ENCODE measurements at regions not wholly inside any gene's neighbourhood (a gene's known extent, or its start where the extent isn't known, plus 50 kb on each side); places are given as distances from the start of the nearest gene placed in this dataset.
"Not testable (repeated sequence)": the region's sequence is repeated elsewhere in the genome, so short reads cannot be mapped to it uniquely, and the experiment has no call there.

DNA sequence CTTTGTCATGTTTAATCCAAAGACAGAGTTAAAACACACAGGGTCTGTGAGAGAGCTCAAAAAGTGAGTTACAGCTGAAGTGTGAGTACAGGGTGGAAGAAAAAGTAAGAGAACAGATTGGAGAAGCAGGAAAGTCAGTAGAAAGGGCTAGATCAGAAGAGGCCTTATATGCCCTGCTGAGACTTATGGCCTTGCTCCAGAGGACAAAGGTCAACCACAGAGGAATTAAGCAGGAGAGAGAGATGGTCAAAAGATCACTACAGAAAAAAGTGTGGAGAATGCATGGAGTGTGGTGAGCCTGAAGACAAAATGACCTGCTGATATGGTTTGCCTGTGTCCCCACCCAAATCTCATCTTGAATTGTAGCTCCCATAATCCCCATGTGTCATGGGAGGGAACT lies 213.8 kb downstream of the NEBL start:
- in situ Hi-C loops (cut with HindIII; ENCODE audit: low pct_unique_long_range_greater_than_20kb, low sequenced_read_pairs): no loop called here
- DNase-seq (ENCODE audit: low read depth in 1 of 2, low spot score in 1 of 2): no peak
- TF ChIP-seq JUND (IDR thresholded peaks at IDR 0.05; ENCODE audit: low read depth): no peak

DNA sequence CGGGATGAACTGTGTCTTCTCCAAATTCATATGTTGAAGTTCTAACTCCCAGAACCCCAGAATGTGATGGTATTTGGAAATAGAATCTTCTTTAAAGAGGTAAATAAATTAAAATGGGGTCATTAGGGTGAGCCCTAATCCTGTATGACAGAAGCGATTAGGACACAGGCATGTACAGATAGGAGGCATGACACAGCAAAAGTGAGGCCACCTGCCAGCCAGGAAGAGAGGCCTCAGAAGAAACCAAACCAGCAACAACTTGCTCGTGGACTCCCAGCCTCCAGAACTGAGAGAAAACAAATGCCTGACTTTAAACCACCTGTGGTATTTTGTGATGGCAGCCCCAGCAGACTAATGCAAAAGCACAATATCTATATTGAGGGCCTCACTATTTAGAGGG lies 214.3 kb downstream of the NEBL start:
- in situ Hi-C loops (cut with HindIII; ENCODE audit: low pct_unique_long_range_greater_than_20kb, low sequenced_read_pairs): no loop called here
- no peak for TF ChIP-seq JUND (IDR thresholded peaks at IDR 0.05; ENCODE audit: low read depth)
- no peak for DNase-seq (ENCODE audit: low read depth in 1 of 2, low spot score in 1 of 2)

DNA sequence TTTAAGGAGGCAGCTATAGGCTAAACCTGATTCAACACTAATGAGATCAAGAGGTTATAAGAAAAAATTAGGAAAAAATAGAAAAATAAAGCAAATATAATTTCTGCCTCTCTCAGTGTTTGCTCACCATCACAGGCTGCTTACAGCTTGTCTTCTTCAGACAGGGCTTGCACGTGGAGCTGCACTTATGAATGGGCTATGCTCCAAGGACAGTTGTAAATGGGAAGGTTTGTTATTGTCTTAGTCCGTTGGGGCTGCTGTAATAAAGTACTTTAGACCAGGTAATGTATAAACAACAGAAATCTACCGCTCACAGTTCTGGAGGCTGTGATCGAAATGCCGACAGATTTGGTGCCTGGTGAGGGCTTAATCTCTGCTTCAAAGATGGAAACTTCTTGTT lies 219.8 kb downstream of the NEBL start:
- in situ Hi-C loops (cut with HindIII; ENCODE audit: low pct_unique_long_range_greater_than_20kb, low sequenced_read_pairs): no loop called here
- TF ChIP-seq JUND (IDR thresholded peaks at IDR 0.05; ENCODE audit: low read depth): no peak
- DNase-seq (ENCODE audit: low read depth in 1 of 2, low spot score in 1 of 2): no peak

DNA sequence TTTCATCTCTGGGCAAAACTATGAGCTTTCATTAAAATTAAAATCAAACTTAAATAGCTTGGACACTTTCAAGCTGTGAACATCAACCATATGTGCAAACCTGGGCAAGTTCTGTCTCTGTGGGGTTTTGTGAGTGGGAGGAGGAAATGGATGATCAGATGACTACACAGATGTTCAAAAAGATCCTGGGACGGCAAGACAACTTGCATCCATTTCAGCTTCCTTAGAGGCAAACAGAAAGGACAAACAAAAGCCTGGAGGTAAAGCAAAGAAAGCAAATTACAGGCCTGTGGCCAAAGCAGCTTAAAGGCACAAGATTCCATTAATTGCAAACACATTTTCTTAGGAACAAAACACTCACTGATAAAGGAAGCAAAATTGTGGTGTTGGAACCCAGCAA lies 222.2 kb downstream of the NEBL start:
- TF ChIP-seq JUND (IDR thresholded peaks at IDR 0.05; ENCODE audit: low read depth): no peak
- in situ Hi-C loops (cut with HindIII; ENCODE audit: low pct_unique_long_range_greater_than_20kb, low sequenced_read_pairs): no loop called here
- peak in 1 of 2 experiments; percentile 15 for DNase-seq (ENCODE audit: low read depth in 1 of 2, low spot score in 1 of 2)

DNA sequence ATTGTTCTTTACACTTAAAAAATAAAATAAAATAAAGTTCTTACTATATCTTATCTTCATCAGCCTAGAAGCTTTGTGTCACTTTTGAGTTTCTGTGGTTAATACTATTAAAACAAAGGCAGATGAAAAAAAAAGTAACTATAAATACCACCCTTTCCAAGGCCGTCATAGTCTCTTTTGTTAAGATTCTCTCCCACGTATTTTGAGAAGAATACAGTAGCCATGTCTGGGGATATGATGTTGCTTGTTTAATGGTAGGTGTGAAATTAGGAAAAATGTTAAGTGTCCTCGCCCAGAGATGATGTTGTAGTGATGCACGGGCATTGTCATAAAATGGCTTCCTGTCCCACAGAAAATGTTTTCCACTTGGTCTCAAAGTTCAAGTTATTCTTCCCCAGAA lies 223.9 kb downstream of the NEBL start:
- in situ Hi-C loops (cut with HindIII; ENCODE audit: low pct_unique_long_range_greater_than_20kb, low sequenced_read_pairs): no loop called here
- no peak for TF ChIP-seq JUND (IDR thresholded peaks at IDR 0.05; ENCODE audit: low read depth)
- no peak for DNase-seq (ENCODE audit: low read depth in 1 of 2, low spot score in 1 of 2)

DNA sequence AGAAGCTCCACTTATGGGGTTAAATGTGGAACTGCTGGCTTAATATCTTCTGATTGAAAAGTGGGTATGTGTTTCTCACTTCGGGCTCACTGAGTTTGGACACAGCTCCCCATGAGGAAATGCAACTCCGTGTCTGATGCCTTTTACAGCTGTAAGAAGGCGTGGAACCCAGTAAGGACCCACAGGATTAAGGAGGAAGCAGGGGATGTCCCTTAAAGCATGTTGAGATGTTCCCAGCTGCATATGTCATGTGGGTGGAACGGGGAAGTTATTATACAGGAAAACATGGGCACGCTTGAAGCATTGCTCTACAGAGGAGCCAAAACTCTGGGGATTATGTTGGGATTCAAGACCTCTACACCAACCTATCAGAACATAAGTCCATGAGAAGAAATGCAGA lies 224.4 kb downstream of the NEBL start:
- no peak for TF ChIP-seq JUND (IDR thresholded peaks at IDR 0.05; ENCODE audit: low read depth)
- in situ Hi-C loops (cut with HindIII; ENCODE audit: low pct_unique_long_range_greater_than_20kb, low sequenced_read_pairs): no loop called here
- no peak for DNase-seq (ENCODE audit: low read depth in 1 of 2, low spot score in 1 of 2)

DNA sequence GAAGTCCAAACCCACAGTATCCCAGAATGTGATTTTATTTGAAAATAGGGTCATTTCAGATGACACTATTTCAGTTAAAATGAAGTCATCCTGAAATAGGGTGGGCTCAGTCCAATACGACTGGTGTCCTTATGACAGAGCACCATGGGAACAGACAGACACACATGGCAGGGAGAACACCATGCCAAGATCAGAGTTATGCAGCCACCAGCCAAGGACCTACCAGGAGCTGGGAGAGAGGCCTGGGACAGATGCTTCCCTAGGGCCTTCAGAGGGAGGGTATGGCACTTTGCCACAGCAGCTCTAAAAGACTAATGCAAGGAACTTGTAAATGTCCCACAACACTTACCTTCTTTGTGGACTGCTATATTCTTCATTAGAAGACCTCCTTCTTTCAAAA lies 226.5 kb downstream of the NEBL start:
- DNase-seq (ENCODE audit: low read depth in 1 of 2, low spot score in 1 of 2): no peak
- no peak for TF ChIP-seq JUND (IDR thresholded peaks at IDR 0.05; ENCODE audit: low read depth)
- in situ Hi-C loops (cut with HindIII; ENCODE audit: low pct_unique_long_range_greater_than_20kb, low sequenced_read_pairs): no loop called here

DNA sequence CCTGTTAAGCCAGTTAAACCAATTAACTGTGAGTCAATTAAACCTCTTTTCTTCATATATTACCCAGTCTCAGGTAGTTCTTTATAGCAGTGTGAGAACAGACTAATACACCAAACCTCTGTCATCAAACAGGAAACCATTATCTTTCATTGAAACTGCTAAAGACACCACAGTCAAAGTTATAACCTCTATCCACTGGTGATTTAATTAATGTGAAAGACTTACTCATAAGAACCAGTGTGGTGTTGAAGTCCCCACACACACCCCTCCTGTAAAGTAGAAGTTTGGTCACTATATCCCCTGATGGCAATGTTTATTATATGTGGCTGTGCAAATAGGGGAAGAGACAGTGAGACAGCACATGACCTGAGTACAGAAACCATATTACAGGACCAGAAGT lies 228.1 kb downstream of the NEBL start:
- no peak for TF ChIP-seq JUND (IDR thresholded peaks at IDR 0.05; ENCODE audit: low read depth)
- in situ Hi-C loops (cut with HindIII; ENCODE audit: low pct_unique_long_range_greater_than_20kb, low sequenced_read_pairs): no loop called here
- DNase-seq (ENCODE audit: low read depth in 1 of 2, low spot score in 1 of 2): no peak

DNA sequence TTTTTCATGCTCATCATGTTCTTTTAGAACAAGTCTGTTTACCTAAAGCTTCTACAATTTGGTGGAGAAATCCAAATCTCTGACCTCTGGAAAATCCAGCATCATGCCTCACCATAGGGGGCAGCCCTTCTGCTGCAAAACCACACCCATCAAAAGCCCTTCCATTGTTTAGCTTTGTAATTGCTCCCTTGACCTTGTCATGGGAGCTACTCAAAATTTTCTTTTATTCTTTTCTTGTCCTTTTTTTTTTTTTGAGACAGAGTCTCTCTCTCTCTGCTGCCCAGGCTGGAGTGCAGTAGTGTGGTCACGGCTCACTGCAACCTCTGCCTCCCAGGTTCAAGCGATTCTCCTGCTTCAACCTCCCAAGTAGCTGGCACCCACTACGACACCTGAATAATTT lies 234.4 kb downstream of the NEBL start:
- DNase-seq (ENCODE audit: low read depth in 1 of 2, low spot score in 1 of 2): no peak
- in situ Hi-C loops (cut with HindIII; ENCODE audit: low pct_unique_long_range_greater_than_20kb, low sequenced_read_pairs): no loop called here
- TF ChIP-seq JUND (IDR thresholded peaks at IDR 0.05; ENCODE audit: low read depth): no peak

DNA sequence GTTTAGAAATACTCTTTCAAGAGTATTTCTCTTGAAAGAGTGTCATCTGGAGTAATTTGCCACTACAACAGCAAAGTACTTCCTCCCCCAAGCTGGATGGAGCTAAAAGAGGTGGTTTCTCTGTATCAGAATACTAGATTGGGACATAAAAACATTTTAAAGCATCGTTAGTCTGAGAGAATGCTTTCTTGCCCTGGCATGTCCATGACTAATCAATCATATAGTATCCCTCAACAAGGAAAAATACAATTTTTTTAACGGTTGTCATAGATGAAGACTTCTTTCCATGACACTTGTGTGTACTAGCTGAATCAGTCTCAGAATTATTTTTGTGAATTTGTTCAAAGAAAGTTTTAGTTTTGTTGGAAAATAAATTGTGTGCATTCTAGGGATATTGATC lies 237.9 kb downstream of the NEBL start:
- in situ Hi-C loops (cut with HindIII; ENCODE audit: low pct_unique_long_range_greater_than_20kb, low sequenced_read_pairs): no loop called here
- no peak for DNase-seq (ENCODE audit: low read depth in 1 of 2, low spot score in 1 of 2)
- TF ChIP-seq JUND (IDR thresholded peaks at IDR 0.05; ENCODE audit: low read depth): no peak

DNA sequence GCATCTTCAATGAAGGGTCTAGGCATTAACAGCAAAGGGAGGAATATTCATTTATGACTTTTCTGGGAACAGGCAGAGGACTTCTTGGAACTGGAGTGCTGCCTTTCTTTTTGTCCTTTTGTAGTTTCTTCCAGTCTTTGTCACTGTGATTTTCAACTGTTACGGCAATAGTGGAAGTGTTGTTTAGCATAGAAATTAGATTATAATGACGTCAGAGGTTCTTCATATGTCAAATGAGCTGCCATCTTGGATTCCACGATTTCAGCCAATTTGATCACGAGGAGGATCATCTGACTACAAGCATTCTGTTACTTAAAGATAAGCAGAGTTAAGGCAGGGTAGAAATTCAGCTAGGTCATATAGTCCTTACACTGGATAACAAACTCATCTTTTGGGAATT lies 239.0 kb downstream of the NEBL start:
- in situ Hi-C loops (cut with HindIII; ENCODE audit: low pct_unique_long_range_greater_than_20kb, low sequenced_read_pairs): no loop called here
- no peak for DNase-seq (ENCODE audit: low read depth in 1 of 2, low spot score in 1 of 2)
- TF ChIP-seq JUND (IDR thresholded peaks at IDR 0.05; ENCODE audit: low read depth): no peak

DNA sequence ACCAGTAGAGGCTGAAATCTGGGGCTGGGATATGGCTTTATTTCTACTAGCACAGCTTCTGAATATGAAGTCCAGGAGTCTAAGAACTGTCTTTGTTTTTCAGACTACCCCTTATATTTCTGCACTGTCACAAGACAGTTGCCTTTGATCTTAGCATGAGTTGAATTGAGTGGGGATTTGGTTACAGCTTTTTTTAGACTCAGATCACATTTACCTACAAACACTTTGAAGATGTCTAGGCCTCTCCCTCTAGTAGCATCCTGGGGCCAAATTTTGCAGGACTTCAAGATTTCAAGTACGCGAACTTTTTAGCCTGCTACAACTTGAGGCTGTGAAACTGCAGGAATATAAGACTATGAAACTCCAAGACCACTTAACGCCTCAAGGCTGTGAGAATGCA lies 240.2 kb downstream of the NEBL start:
- no peak for TF ChIP-seq JUND (IDR thresholded peaks at IDR 0.05; ENCODE audit: low read depth)
- in situ Hi-C loops (cut with HindIII; ENCODE audit: low pct_unique_long_range_greater_than_20kb, low sequenced_read_pairs): no loop called here
- DNase-seq (ENCODE audit: low read depth in 1 of 2, low spot score in 1 of 2): no peak

DNA sequence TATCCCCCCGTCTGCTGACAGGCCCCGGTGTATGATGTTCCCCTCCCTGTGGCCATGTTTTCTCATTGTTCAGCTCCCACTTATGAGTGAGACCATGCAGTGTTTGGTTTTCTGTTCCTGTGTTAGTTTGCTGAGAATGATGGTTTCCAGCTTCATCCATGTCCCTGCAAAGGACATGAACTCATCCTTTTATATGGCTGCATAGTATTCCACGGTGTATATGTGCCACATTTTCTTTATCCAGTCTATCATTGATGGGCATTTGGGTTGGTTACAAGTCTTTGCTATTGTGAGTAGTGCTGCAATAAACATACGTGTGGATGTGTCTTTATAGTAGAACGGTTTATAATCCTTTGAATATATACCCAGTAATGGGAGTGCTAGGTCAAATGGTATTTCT lies 244.7 kb downstream of the NEBL start:
- in situ Hi-C loops (cut with HindIII; ENCODE audit: low pct_unique_long_range_greater_than_20kb, low sequenced_read_pairs); DNase-seq (ENCODE audit: low read depth in 1 of 2, low spot score in 1 of 2): not testable (repeated sequence)

DNA sequence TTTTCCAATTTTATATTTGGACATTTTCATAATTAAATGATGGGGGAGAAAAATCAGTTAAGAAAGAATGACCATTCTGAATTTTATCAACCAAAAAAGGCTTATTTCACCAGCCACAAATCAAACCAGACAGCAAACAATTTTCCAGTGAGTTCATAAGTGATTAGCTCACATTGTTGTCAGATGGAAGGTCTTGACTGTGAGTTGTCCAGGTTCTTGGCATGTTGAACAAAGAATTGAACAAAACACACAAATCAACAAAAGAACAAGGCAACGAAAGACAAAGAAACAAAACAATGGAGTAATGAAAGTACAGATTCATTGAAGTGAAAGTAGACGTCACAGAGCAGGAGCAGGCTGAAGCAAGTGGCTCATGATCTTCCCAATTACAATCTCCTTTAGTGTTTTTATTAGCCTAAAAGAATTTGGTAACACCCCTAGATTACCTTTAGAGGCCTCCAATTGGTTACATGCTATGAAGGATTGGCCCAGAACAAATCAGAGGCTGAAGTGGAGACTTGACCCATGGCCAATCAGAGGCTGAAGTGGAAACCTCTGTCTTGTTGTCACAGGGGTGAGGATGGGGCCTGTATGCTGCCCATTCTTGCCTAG lies 248.7 kb downstream of the NEBL start:
- in situ Hi-C loops (cut with HindIII; ENCODE audit: low pct_unique_long_range_greater_than_20kb, low sequenced_read_pairs): no loop called here
- no peak for DNase-seq (ENCODE audit: low read depth in 1 of 2, low spot score in 1 of 2)
- no peak for TF ChIP-seq JUND (IDR thresholded peaks at IDR 0.05; ENCODE audit: low read depth)

Data from T47D (cell line).